ENCODE measurements at regions not wholly inside any gene's neighbourhood (a gene's known extent, or its start where the extent isn't known, plus 50 kb on each side); places are given as distances from the start of the nearest gene placed in this dataset.

GRCh38 chr1:147822292-147822691, 61.9 kb upstream of the GJA5 start:
- ChIA-PET CTCF (no interaction called here), POLR2A (no interaction called here)
- Histone ChIP-seq H3K4me3 (ENCODE audit: low read depth, low read length) (no peak overlapping the region), H3K4me1 (ENCODE audit: control insufficient read depth, insufficient read depth, low read length) (no peaks in the 10 kb centered on the region), H3K9me3 (ENCODE audit: control insufficient read depth, insufficient read depth, low read depth, low read length) (no peaks in the 10 kb centered on the region), H3K27ac (ENCODE audit: extremely low read depth, low read depth, low read length) (no peak overlapping the region), H3K36me3 (ENCODE audit: control insufficient read depth in 2 of 2, insufficient read depth in 1 of 2, low read length in 2 of 2) (no peaks in the 10 kb centered on the region)
- no peak for TF ChIP-seq ZNF610 (tag by site-specific recombination; IDR thresholded peaks at IDR 0.05; ENCODE audit: borderline replicate concordance)
- TF ChIP-seq ZNF18 (tag by site-specific recombination; IDR thresholded peaks at IDR 0.05) = no peak

GRCh38 chr1:147824001-147824400, 63.6 kb upstream of the GJA5 start:
- H3K36me3 ChIP-seq (ENCODE audit: control insufficient read depth in 2 of 2, insufficient read depth in 1 of 2, low read length in 2 of 2) = no peaks in the 10 kb centered on the region
- CTCF ChIA-PET = no interaction called here
- H3K4me1 ChIP-seq (ENCODE audit: control insufficient read depth, insufficient read depth, low read length) = no peaks in the 10 kb centered on the region
- POLR2A ChIA-PET = no interaction called here
- TF ChIP-seq ZNF362 (tag by site-specific recombination; IDR thresholded peaks at IDR 0.05) (no peak), GLIS2 (tag by site-specific recombination; IDR thresholded peaks at IDR 0.05) (no peak), ZNF585B (tag by site-specific recombination; IDR thresholded peaks at IDR 0.05) (no peak), ZFP3 (tag by site-specific recombination; IDR thresholded peaks at IDR 0.05; ENCODE audit: low read depth) (no peak), ZBTB49 (tag by site-specific recombination; IDR thresholded peaks at IDR 0.05; ENCODE audit: low read depth) (no peak), MZF1 (tag by site-specific recombination; IDR thresholded peaks at IDR 0.05; ENCODE audit: borderline replicate concordance) (no peak), ZNF416 (tag by site-specific recombination; IDR thresholded peaks at IDR 0.05) (no peak), ZNF423 (tag by site-specific recombination; IDR thresholded peaks at IDR 0.05) (no peak), ZNF174 (tag by site-specific recombination; IDR thresholded peaks at IDR 0.05) (no peak), KLF16 (tag by site-specific recombination; IDR thresholded peaks at IDR 0.05) (no peak), ZFP37 (tag by site-specific recombination; IDR thresholded peaks at IDR 0.05) (no peak), ZNF558 (tag by site-specific recombination; IDR thresholded peaks at IDR 0.05) (no peak), PRDM1 (tag by site-specific recombination; IDR thresholded peaks at IDR 0.05) (no peak), ZNF311 (tag by site-specific recombination; IDR thresholded peaks at IDR 0.05; ENCODE audit: borderline replicate concordance) (no peak), ZNF777 (tag by site-specific recombination; IDR thresholded peaks at IDR 0.05; ENCODE audit: borderline replicate concordance) (no peak)
- no peak overlapping the region for H3K4me3 ChIP-seq (ENCODE audit: low read depth, low read length)
- no peak overlapping the region for H3K27ac ChIP-seq (ENCODE audit: extremely low read depth, low read depth, low read length)
- H3K9me3 ChIP-seq (ENCODE audit: control insufficient read depth, insufficient read depth, low read depth, low read length) = no peaks in the 10 kb centered on the region

- Histone ChIP-seq H3K36me3 (ENCODE audit: control insufficient read depth in 2 of 2, insufficient read depth in 1 of 2, low read length in 2 of 2) (no peaks in the 10 kb centered on the region), H3K4me1 (ENCODE audit: control insufficient read depth, insufficient read depth, low read length) (no peaks in the 10 kb centered on the region), H3K9me3 (ENCODE audit: control insufficient read depth, insufficient read depth, low read depth, low read length) (no peaks in the 10 kb centered on the region), H3K27ac (ENCODE audit: extremely low read depth, low read depth, low read length) (no peak overlapping the region), H3K4me3 (ENCODE audit: low read depth, low read length) (no peak overlapping the region)
- no peak for TF ChIP-seq ATF2 (tag by site-specific recombination; IDR thresholded peaks at IDR 0.05; ENCODE audit: low read depth)
- TF ChIP-seq ZNF837 (tag by site-specific recombination; IDR thresholded peaks at IDR 0.05) = no peak
- no peak for TF ChIP-seq PRDM6 (tag by site-specific recombination; IDR thresholded peaks at IDR 0.05)
- TF ChIP-seq ZNF140 (tag by site-specific recombination; IDR thresholded peaks at IDR 0.05) = no peak
- TF ChIP-seq MEIS1 (CRISPR knock-in tag; IDR thresholded peaks at IDR 0.05; ENCODE audit: borderline replicate concordance) = no peak
- no peak for TF ChIP-seq SP2 (tag by site-specific recombination; IDR thresholded peaks at IDR 0.05)
- TF ChIP-seq ZNF776 (tag by site-specific recombination; IDR thresholded peaks at IDR 0.05; ENCODE audit: borderline replicate concordance) = no peak
- ChIA-PET CTCF (no interaction called here), POLR2A (no interaction called here)
These were observed 64.4 kb upstream of the GJA5 start for GRCh38 chr1:147824798-147825197.
